ENCODE measurements at regions not wholly inside any gene's neighbourhood (a gene's known extent, or its start where the extent isn't known, plus 50 kb on each side); places are given as distances from the start of the nearest gene placed in this dataset.

DNA sequence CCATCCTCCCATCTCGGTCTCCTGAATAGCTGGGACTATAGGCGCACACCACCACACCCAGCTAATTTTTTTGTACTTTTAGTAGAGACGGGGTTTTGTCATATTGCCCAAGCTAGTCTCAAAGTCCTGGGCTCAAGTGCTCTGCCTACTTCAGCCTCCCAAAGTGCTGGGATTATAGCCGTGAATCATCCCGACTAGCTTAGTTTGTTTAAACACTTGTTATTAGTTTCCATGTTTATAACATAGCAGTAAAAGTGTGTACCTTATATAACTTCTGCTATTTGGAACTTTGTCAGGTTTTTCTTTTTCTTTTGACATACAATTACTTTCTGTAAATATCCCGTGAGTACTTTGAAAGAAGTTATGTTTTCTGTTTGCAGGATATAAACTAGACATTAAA, 60.6 kb upstream of the C1orf21 start:
- ChIA-PET POLR2A (no interaction called here), CTCF (no interaction called here)
- WGBS (ENCODE audit: missing lambda C conversion rate), result 53% methylated on average over 6 of the region's 6 CpGs
- no peak for FAIRE-seq
- Histone ChIP-seq H3K9me3 (no peaks in the 10 kb centered on the region), H3K4me3 (no peak overlapping the region), H3K4me2 (no peak overlapping the region), H3K4me1 (peaks cover 4% of the 10 kb centered on the region; the same call in 1 of the 3 replicates), H3K27ac (no peak overlapping the region)
- DNase-seq (ENCODE audit: low read depth in 1 of 2, low spot score in 1 of 2), result no peak
- TF ChIP-seq TP53 (CRISPR knock-in tag; IDR thresholded peaks at IDR 0.05), result no peak
- no peak for TF ChIP-seq FOXS1 (CRISPR knock-in tag; IDR thresholded peaks at IDR 0.05)
- TF ChIP-seq, protein P1, sequence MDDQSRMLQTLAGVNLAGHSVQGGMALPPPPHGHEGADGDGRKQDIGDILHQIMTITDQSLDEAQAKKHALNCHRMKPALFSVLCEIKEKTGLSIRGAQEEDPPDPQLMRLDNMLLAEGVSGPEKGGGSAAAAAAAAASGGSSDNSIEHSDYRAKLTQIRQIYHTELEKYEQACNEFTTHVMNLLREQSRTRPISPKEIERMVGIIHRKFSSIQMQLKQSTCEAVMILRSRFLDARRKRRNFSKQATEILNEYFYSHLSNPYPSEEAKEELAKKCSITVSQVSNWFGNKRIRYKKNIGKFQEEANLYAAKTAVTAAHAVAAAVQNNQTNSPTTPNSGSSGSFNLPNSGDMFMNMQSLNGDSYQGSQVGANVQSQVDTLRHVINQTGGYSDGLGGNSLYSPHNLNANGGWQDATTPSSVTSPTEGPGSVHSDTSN (IDR thresholded peaks at IDR 0.05), result no peak
- no peak for TF ChIP-seq ESRRA (IDR thresholded peaks at IDR 0.05; ENCODE audit: borderline replicate concordance, low read length)
- TF ChIP-seq SMC3 (IDR thresholded peaks at IDR 0.05), result no peak
- TF ChIP-seq, protein P2, sequence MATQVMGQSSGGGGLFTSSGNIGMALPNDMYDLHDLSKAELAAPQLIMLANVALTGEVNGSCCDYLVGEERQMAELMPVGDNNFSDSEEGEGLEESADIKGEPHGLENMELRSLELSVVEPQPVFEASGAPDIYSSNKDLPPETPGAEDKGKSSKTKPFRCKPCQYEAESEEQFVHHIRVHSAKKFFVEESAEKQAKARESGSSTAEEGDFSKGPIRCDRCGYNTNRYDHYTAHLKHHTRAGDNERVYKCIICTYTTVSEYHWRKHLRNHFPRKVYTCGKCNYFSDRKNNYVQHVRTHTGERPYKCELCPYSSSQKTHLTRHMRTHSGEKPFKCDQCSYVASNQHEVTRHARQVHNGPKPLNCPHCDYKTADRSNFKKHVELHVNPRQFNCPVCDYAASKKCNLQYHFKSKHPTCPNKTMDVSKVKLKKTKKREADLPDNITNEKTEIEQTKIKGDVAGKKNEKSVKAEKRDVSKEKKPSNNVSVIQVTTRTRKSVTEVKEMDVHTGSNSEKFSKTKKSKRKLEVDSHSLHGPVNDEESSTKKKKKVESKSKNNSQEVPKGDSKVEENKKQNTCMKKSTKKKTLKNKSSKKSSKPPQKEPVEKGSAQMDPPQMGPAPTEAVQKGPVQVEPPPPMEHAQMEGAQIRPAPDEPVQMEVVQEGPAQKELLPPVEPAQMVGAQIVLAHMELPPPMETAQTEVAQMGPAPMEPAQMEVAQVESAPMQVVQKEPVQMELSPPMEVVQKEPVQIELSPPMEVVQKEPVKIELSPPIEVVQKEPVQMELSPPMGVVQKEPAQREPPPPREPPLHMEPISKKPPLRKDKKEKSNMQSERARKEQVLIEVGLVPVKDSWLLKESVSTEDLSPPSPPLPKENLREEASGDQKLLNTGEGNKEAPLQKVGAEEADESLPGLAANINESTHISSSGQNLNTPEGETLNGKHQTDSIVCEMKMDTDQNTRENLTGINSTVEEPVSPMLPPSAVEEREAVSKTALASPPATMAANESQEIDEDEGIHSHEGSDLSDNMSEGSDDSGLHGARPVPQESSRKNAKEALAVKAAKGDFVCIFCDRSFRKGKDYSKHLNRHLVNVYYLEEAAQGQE (IDR thresholded peaks at IDR 0.05), result no peak
- TF ChIP-seq, protein P3, sequence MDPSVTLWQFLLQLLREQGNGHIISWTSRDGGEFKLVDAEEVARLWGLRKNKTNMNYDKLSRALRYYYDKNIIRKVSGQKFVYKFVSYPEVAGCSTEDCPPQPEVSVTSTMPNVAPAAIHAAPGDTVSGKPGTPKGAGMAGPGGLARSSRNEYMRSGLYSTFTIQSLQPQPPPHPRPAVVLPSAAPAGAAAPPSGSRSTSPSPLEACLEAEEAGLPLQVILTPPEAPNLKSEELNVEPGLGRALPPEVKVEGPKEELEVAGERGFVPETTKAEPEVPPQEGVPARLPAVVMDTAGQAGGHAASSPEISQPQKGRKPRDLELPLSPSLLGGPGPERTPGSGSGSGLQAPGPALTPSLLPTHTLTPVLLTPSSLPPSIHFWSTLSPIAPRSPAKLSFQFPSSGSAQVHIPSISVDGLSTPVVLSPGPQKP (IDR thresholded peaks at IDR 0.05; ENCODE audit: low read depth, low read length), result no peak
- no peak for TF ChIP-seq JUN (IDR thresholded peaks at IDR 0.05)
- TF ChIP-seq JUNB (IDR thresholded peaks at IDR 0.05), result no peak
- TF ChIP-seq FOSL2 (IDR thresholded peaks at IDR 0.05), result no peak
- no peak for TF ChIP-seq FOSL2 (CRISPR knock-in tag; IDR thresholded peaks at IDR 0.05)
- TF ChIP-seq GATA3 (IDR thresholded peaks at IDR 0.05; ENCODE audit: borderline replicate concordance), result no peak
- TF ChIP-seq HOXB5 (CRISPR knock-in tag; IDR thresholded peaks at IDR 0.05), result no peak
- no peak for TF ChIP-seq MAFK (IDR thresholded peaks at IDR 0.05; ENCODE audit: partially characterized antibody)
- TF ChIP-seq, protein P4, sequence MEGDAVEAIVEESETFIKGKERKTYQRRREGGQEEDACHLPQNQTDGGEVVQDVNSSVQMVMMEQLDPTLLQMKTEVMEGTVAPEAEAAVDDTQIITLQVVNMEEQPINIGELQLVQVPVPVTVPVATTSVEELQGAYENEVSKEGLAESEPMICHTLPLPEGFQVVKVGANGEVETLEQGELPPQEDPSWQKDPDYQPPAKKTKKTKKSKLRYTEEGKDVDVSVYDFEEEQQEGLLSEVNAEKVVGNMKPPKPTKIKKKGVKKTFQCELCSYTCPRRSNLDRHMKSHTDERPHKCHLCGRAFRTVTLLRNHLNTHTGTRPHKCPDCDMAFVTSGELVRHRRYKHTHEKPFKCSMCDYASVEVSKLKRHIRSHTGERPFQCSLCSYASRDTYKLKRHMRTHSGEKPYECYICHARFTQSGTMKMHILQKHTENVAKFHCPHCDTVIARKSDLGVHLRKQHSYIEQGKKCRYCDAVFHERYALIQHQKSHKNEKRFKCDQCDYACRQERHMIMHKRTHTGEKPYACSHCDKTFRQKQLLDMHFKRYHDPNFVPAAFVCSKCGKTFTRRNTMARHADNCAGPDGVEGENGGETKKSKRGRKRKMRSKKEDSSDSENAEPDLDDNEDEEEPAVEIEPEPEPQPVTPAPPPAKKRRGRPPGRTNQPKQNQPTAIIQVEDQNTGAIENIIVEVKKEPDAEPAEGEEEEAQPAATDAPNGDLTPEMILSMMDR (IDR thresholded peaks at IDR 0.05), result no peak
- TF ChIP-seq RARB (CRISPR knock-in tag; IDR thresholded peaks at IDR 0.05), result no peak
- TF ChIP-seq POLR2AphosphoS2 (conservative IDR thresholded peaks at IDR 0.05; ENCODE audit: low read length), result no peak
- TF ChIP-seq NPAS2 (CRISPR knock-in tag; IDR thresholded peaks at IDR 0.05; ENCODE audit: borderline replicate concordance), result no peak
- no peak for TF ChIP-seq SREBF2 (IDR thresholded peaks at IDR 0.05)
- ATAC-seq, result no peak

DNA sequence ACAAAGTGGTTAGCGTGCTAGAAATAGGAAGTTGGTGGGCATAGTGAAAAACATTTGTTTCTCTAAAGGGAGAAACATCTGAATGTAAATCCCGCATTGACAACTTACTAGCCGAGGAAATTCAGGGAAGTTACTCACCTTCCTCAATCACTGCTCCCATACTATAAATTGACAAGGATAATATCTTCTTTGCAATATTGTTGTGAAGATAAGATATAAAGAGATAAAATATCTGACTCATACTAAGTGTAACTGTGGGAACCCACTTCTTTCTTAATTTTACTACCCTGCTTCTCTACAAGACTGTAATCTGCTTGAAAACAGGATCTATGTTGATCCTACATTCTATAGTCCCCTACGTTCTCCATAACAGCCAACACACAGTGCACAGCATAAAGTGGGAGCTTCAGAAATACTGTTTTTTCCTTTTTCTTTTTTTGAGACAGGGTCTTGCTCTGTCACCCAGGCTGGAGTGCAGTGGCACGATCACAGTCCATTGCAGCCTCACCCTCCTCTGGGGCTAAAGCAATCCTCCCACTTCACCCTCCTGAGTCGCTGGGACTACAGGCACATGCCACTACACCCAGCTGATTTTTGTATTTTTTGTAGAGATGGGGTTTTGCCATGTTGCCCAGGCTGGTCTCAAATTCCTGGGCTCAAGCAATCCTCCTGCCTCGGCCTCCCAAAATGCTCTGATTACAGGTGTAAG, 57.4 kb upstream of the C1orf21 start:
- FAIRE-seq (no peak), ATAC-seq (no peak), DNase-seq (ENCODE audit: low read depth in 1 of 2, low spot score in 1 of 2) (no peak)
- Histone ChIP-seq H3K4me2 (no peak overlapping the region), H3K27ac (no peak overlapping the region), H3K9me3 (no peaks in the 10 kb centered on the region), H3K4me1 (peaks cover 4% of the 10 kb centered on the region; the same call in 1 of the 3 replicates), H3K4me3 (no peak overlapping the region)
- TF ChIP-seq NR3C1 (IDR thresholded peaks at IDR 0.05) (no peak), HOXB13 (CRISPR knock-in tag; IDR thresholded peaks at IDR 0.05; ENCODE audit: low read depth) (no peak)
- POLR2A ChIA-PET, result no interaction called here
- WGBS (ENCODE audit: missing lambda C conversion rate), result 56% methylated on average over 7 of the region's 7 CpGs
- CTCF ChIA-PET, result interaction anchor here (1.0 to 1.5 kb wide), 2 partner anchors 12 to 180 kb away, joined by 3 to 4 read pairs; no protein-coding TSS in a partner anchor

Measured in A549 (cell line).